ENCODE measurements at regions not wholly inside any gene's neighbourhood (a gene's known extent, or its start where the extent isn't known, plus 50 kb on each side); places are given as distances from the start of the nearest gene placed in this dataset.
"Not testable (repeated sequence)": the region's sequence is repeated elsewhere in the genome, so short reads cannot be mapped to it uniquely, and the experiment has no call there.

GRCh38 chr6:92706976-92707375 is 712.4 kb downstream of the EPHA7 start:
- no peak for DNase-seq

DNA sequence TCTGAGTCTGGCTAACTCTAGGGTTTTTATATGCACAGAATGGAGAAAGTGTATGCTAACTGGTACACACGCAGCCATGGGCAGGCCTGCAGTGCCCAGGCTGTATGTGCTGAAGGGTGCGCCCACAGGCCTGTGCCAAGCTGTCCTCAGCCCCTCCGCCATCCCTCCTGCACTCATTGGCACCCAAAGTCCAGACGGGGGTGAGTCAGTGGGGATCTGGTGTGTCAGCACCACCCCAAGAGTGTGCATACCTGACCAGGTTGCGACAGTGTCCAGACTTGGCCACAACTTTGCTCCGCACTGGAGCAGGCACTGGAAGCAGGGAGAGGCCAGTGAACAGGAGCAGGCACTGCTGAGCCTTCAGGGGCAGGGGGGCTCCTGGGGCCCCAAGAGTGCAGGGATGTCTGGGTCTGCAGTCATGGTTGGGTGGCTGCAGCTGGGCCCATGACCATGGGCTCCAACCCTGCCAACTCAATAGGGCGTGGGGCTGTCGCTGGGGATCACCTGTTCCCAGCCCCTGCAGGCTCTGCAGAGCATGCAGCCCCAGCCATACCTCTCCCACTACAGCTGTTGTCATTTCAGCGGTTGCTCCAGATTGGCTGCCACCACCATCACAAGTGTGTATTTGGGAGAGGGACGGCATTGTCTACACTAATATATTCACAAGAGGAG is 717.8 kb downstream of the EPHA7 start:
- DNase-seq: no peak

DNA sequence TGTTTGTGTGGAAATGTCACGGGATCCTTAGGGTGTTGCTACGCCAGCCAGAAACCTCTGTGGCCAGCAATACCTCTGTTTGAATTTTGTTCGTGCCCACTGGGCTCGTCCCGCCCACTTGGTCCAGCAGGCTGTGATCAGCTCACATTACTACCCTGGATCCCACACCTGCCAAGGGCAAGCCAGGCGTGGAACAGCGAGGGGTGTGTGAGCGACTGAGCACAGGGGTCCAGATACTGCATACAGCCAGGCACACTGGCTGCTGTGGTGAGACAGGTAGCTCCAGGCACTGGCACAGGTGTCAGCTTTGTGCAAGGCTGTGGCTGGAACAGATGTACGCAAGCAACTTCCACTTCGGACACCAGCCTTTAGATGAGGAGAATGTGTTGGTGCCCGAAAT is 718.9 kb downstream of the EPHA7 start:
- no peak for DNase-seq

DNA sequence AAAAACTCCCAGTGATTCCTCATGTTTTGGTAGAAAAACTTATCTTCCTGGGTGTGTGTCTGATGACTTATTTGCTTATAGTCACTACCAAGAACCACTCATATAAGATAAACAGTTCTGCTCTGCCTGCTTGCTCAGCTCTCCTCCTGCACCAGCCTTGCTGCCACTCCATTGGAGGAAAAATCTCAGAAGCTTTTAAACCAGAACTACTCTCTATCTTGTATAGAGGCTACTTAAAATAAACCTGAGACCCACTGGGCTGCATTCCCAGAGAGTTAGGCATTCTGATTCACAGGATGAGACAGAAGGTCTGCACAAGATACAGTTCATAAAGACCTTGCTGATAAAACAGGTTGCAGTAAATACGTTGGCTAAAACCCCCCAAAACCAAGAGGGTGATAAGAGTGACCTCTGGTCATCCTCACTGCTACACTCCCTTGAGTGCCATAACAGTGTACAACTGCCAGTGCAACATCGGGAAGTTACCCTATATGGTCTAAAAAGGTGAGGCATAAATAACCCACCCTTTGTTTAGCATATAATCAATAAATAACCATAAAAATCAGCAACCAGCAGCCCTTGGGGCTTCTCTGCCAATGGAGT is 728.3 kb downstream of the EPHA7 start:
- no peak for DNase-seq

DNA sequence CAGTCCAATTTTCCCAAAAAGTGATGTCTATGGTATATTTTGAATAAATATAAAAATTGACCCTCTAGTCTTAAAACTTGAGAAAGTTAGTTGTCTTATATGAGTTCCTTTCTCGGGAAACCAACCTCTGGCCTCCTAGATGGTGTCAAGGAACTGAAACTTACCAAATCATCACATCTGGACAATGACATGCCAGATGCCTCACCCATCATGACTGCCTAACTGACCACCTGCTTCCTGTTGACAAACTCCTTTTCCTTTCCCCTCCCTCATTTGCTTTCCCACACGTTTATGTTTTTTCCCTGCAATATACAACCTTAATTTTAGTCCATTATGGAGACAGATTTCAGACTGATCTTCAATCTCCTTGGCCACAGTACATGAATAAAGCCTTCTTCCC is 731.0 kb downstream of the EPHA7 start:
- DNase-seq: no peak

GRCh38 chr6:92687278-92687677 is 732.1 kb downstream of the EPHA7 start:
- no peak for DNase-seq

GRCh38 chr6:92684386-92684785 is 735.0 kb downstream of the EPHA7 start:
- no peak for DNase-seq

DNA sequence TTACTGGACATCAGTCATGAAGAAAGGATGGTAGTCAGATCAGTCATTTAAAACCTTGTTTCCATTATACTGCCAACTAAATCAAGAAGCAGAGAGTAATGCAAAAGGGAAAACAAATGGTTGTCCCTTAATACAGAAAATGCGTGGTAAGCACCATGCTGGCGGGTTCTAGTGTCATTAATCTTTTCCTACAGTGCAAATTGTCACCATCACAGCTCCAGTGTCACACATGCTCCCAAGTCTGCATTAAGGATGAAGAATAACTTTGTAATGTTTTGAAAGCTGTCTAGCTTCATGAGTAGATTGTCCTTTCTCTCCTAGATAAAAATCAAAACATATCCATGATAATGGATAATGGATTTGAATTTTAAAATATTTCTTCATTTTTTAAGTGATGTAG is 735.6 kb downstream of the EPHA7 start:
- DNase-seq: no peak

DNA sequence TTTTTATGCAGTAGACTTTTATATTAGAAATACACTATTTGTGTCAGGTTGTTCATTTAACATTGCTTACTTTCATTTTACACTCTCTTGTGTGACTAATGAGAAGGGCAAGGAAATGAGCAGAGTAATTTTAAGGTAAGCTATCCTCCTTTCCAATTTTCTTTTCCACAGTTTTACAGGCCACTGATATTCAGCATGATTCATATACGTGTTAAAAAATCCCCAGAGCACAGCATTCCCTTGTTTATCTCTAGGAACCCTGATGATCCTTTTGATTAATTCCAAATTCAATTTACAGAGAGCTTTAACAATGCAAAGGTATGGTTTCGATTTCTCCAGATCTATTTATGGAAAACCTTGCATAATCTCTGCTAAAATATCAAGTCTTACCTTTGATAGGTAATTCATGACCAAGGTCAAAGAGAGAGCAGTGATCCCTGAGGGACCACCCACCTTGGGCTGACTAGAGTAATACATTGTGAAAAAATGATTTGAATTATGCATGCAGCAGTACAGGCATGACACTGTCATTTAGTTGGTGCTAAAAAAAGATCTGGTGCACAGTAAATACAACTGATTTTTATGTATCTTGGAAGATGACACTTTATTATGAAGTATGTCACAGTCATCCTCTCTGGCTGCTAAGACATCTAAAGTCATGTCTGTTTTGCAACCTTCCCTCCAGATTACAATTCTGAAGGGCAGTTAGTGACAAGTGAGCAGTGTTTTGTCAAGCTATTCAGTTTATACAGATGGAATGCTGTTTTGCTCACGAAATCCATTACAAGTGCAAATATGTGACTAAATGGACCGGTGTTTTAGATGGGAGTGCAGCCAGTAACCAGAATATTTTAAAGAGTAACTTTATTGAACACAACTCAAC is 736.6 kb downstream of the EPHA7 start:
- DNase-seq: no peak

DNA sequence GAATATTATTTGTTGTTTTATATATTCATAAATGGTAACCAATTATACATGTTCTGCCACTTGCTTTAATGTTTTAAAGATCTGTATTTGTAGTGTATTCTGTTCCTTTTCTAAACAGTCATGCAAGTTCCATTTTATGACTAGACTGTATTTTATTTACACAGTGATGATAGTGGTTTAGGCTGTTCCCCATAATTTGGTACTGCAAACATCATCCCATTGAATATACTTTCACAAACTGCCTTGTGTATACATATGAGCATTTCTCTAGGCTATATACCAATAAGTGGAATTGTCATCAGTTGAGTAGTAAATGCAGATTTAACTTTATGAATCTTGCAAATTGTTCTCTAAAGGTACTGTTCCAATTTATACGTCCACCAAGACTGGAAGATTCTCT is 738.0 kb downstream of the EPHA7 start:
- no peak for DNase-seq

- DNase-seq: not testable (repeated sequence)
Measured at GRCh38 chr6:92671462-92671861, 747.9 kb downstream of the EPHA7 start.

DNA sequence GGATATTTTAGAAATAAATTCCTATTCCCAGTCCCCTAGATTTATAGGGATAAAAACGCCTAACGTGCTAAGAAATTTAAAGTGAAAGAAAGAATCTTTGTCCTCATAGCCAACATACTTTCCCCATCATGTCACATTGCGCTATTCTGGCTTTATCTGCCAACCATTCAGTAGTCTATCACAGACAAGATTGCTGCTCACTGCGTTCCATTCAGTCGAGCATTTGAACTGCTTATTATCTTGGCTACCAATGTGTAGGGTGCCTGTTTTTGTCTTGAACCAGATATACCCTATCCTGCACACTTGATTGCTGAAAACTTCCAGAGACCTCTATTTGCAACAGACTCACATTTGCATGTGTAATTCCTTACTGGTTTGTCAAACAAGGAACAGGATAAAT is 751.5 kb downstream of the EPHA7 start:
- no peak for DNase-seq

DNA sequence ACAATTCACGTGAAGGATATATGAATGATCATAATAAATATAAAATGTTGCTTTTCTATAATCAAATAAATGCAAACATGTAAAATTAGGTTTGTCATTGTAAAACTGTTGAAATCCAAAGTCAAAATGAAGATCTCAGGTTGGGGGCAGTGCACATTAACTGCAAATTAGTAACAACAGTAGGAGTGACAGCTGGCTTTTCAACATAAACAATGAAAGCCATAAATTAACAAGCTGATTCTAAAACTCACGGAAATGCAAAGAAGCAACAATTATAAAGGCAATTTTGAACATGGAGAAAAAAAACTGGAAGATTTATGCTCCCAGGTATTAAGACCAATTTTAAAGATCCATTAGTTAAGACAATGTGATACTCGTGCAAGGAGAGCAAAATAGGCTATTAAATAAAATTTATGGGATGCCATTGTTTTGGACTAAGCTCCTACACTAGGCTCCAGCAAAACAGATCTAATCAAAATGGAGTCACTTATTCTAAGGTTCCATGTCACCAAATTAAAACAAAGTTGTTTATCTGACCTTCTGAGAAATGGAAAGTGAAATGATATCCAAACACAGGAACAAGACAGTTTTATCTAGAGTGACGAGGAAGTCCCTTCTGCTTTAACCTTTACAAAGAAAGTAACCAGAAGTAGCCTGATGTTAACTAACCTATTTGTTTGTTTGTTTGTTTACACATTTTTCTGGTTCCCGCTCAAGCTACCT is 770.8 kb downstream of the EPHA7 start:
- DNase-seq: no peak

DNA sequence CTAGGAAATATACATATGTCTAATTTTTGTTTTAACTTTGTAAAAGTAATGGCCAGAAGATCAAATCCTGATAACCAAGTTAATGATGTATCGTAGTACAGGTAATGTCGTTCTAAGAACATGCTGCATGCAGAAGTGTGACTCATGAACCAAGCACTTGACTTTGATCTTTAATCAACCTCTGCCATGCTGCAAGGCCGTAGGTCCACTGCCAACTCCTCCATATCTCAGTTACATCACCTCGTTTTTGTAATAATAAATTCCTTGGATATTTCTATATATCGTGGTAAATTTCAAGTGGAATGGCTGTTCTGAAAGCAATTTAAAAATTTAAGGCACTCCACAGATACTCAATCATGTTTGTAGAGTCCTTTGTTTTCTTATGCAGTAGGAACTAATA is 771.7 kb downstream of the EPHA7 start:
- DNase-seq: no peak

DNA sequence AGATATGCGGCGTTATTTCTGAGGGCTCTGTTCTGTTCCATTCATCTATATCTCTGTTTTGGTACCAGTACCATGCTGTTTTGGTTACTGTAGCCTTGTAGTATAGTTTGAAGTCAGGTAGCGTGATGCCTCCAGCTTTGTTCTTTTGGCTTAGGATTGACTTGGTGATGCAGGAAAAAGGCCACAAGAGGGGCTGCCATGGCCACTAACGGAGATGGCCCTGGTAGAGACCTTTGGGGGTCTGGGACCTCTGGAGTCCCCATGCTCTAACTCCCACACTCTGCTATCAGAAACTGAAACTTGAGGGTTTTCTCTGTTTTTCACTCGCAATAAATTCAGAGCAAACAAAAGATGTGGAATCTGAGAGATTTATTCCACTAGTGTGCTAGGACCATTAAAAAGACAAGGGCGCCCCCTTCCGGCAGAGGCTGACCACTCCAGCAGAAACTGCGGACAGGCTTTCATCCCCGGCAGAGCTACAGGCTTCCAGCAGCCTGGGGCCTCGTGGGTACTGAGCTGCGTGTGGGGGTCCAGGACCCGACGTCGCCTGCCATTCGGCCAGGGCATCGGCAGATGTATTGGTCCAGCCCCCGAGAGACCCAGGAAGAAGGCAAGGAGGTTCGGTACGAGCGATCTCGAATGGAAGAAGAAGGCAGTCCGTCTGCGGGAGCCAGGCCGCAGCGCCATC is 775.1 kb downstream of the EPHA7 start:
- not testable (repeated sequence) for DNase-seq

- DNase-seq: no peak
Measured at GRCh38 chr6:92635553-92636153, 783.7 kb downstream of the EPHA7 start.

DNA sequence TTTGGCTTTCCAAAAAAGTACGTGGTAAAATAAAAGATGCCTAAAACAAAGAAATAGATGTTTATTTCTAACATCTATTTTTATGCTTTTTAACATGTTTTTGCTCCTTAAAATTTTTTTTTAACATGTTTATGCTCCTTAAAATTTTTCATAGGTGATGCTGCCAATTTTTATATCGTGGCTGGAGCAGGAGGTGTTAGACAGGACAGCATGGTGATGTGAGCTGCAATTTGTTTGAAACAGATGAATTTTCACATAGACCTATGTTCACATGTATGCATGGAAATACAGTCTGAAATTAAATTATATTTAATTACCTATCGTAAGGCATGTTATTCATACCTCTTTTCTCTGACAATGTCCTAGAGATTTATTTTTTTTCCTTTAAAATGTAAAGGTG is 784.8 kb downstream of the EPHA7 start:
- DNase-seq: no peak

DNA sequence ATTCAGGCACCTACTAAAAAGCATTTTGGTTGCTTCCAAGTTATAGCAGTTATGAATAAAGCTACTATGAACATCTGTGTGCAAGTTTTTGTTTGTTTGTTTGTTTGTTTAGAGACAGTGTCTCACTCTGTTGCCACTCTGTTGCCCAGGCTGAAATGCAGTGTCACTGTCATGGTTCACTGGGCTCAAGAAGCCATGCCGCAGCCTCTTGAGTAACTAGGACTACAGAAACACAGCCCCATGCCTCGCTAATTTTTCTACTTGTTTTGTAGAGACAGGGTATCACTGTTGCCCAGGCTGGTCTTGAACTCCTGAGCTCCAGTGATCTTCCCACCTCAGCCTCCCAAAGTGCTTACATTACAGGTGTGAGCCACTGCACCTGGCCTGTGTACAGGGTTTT is 795.9 kb downstream of the EPHA7 start:
- DNase-seq: no peak

- no peak for DNase-seq
Measured at GRCh38 chr6:92617721-92618120, 801.6 kb downstream of the EPHA7 start.

DNA sequence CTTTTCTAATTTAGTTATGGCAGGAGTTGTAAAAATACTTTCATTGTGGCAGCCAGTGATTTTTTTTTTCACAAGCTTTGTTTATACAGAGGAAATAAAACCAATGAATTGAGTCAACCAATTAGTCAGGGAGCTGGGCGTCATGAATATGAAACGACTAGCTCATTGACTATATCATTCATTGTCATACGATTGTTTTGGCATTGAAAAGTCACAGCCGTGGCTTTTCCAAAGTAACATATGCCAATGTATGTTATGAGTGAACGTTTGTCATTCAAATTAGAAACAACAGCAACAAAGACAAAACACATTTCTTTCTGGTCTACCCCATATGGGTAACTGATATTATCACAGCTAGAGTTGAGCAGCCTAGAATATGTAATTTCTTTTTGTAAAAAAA is 810.6 kb downstream of the EPHA7 start:
- no peak for DNase-seq

GRCh38 chr6:92593201-92593600 is 826.2 kb downstream of the EPHA7 start:
- no peak for DNase-seq

- no peak for DNase-seq
Measured at GRCh38 chr6:92589996-92590395, 829.4 kb downstream of the EPHA7 start.
